IPS-20b (cell line): ENCODE measurements at regions not wholly inside any gene's neighbourhood (a gene's known extent, or its start where the extent isn't known, plus 50 kb on each side); places are given as distances from the start of the nearest gene placed in this dataset.

ENCODE experiments used
- H3K27ac ChIP-seq: one replicate; pipeline ENCODE4 v1.5.1; 2013; ENCODE audit warnings: low read length
- H3K27me3 ChIP-seq: 2 replicates; pipeline ENCODE4 v1.6.1; 2013; ENCODE audit warnings: mild to moderate bottlenecking, low read length, inconsistent platforms; ENCODE audit not compliant: insufficient read depth
- H3K36me3 ChIP-seq: 2 replicates; pipeline ENCODE4 v1.6.1; 2013; ENCODE audit warnings: low read depth, mild to moderate bottlenecking, inconsistent platforms, low read length, moderate library complexity; ENCODE audit not compliant: insufficient read depth
- H3K4me1 ChIP-seq: 2 replicates; pipeline ENCODE4 v1.6.1; 2013; ENCODE audit warnings: mild to moderate bottlenecking, control low read depth, inconsistent platforms, low read length, moderate library complexity; ENCODE audit not compliant: insufficient read depth
- H3K4me3 ChIP-seq: 2 replicates; pipeline ENCODE4 v1.5.1; 2013; ENCODE audit warnings: mild to moderate bottlenecking, low read length, inconsistent platforms
- H3K9ac ChIP-seq: 2 replicates; pipeline ENCODE4 v1.6.1; 2013; ENCODE audit warnings: low read depth, mild to moderate bottlenecking, inconsistent platforms, low read length, moderate library complexity
- H3K9me3 ChIP-seq: 2 replicates; pipeline ENCODE4 v1.6.1; 2013; ENCODE audit warnings: mild to moderate bottlenecking, low read depth, low read length, inconsistent platforms; ENCODE audit not compliant: insufficient read depth

DNA sequence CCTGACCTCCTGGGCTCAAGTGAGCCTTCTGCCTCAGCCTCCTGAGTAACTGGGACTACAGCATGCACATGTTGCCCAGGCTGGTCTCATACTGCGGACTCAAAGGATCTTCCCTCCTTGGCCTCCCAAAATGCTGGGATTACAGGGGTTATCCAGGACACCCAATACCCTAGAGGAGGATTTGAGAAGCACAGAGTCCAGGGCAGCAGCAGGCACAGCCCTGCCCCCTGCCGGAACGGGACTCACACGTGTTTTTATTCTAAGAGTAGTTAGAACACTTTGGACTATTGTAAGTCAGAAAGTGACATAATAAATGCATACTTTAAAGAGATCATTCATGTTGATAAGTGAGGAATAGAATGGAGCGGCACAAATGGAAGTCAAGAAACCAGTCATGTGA lies 80.2 kb downstream of the C6orf118 start:
- H3K4me1 ChIP-seq: no peaks in the 10 kb centered on the region
- no peak overlapping the region for H3K4me3 ChIP-seq
- H3K9me3 ChIP-seq: no peaks in the 10 kb centered on the region
- H3K9ac ChIP-seq: no peak overlapping the region
- no peaks in the 10 kb centered on the region for H3K27me3 ChIP-seq
- no peaks in the 10 kb centered on the region for H3K36me3 ChIP-seq
- H3K27ac ChIP-seq: no peak overlapping the region

DNA sequence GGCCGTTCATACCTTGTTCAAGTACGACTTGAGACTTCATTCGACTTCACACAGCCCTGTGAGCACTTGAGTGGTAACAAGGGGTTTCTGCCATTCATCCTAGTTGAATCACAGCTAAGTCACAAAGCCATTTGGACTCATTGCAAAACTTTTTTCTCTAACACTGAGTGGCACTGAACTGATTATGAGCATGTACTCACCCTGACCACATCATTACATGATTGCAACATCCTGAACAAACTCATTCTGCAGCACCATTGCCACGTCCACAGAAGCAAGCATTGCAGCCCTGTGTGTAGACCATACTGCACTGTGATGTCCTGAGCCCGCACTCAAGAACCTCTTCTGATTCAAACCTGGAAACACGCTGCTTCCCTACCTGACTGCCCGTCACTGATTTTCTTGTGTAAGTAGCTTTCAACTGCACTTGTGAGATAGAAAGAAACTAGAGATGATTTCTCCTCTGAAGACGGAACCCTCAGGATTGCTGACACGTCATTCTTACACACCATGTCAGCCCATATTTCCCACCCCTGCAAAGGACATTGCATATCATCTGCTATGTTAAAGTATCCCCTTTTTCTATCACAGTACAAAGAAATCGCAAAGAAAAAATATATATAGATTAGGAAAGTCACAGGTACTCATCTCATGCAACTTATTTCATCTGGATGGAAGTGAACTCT lies 81.6 kb downstream of the C6orf118 start:
- H3K9me3 ChIP-seq: no peaks in the 10 kb centered on the region
- no peak overlapping the region for H3K27ac ChIP-seq
- H3K4me3 ChIP-seq: no peak overlapping the region
- no peaks in the 10 kb centered on the region for H3K27me3 ChIP-seq
- no peaks in the 10 kb centered on the region for H3K36me3 ChIP-seq
- H3K9ac ChIP-seq: no peak overlapping the region
- H3K4me1 ChIP-seq: no peaks in the 10 kb centered on the region

DNA sequence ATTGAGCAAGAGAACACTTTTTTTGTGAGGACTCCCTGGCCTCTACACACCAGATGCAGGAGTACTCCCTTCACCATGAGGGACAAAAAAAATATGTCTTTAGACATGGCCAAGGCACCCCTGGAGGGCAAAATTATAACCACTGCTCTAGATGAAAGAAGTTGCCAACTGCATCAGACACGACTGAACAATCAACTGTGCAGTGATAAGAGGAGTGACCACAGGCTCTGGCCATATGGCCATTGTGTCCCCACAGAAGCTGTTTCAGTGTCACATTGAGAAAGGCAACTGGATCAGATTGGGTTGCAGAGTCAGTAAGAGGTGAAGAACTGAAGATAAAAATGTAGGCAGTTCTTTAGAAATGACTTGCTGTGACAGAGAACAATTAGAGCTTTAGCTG lies 85.7 kb downstream of the C6orf118 start:
- H3K4me3 ChIP-seq: no peak overlapping the region
- H3K4me1 ChIP-seq: no peaks in the 10 kb centered on the region
- H3K9me3 ChIP-seq: no peaks in the 10 kb centered on the region
- H3K27me3 ChIP-seq: no peaks in the 10 kb centered on the region
- no peaks in the 10 kb centered on the region for H3K36me3 ChIP-seq
- no peak overlapping the region for H3K27ac ChIP-seq
- no peak overlapping the region for H3K9ac ChIP-seq

DNA sequence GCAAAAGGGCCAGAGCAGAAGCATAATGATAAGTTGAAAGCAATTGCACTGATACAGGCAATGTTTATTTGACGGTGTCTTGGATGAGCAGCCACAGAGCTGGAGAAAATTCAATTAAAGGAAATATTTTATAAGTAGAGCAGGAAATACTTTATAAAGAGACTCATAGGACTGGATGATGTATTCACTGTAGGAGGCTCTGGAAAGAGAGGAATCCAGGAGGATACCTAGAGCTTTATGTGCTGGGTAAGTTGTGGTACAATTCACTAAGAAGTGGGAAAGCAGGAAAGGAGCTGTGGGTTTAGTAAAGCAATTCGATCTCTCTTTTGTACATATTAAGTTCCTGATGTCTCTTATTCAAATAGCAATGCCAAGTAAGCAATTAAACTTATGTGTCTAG lies 86.3 kb downstream of the C6orf118 start:
- no peak overlapping the region for H3K9ac ChIP-seq
- H3K27me3 ChIP-seq: no peaks in the 10 kb centered on the region
- no peak overlapping the region for H3K4me3 ChIP-seq
- no peaks in the 10 kb centered on the region for H3K9me3 ChIP-seq
- no peaks in the 10 kb centered on the region for H3K4me1 ChIP-seq
- H3K27ac ChIP-seq: no peak overlapping the region
- no peaks in the 10 kb centered on the region for H3K36me3 ChIP-seq

DNA sequence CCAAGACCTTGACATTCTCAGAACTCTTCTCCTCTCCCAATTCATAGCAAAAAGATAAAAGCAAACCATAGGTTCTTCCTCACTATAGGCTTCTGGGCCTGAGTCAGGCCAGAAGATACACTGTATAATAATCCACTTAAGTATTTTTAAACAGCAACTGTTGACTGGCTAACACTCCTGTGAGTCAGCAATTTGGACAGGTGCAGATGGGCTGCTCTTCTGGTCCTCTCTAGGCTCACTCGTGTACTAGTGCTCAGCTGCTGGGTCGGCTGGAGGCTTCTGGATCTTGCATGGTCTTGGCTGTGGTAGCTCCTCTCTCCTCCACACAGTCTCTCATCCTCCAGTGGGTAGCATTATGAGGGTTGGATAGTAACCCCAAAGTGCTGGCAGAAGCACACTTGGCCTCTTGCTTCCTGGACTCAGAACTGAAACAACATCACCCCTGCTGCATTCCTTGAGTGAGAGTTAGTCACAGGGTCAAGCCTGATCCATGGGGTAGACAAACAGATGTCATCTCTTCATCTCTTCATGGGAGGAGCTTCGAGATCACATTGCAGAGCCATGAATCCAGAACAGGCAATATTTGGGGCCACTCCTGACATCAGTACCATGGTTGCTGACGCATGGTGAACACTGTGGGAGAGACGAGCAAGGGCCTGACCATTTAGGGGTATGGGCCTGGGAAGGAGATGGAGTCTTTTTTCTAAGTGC lies 86.9 kb downstream of the C6orf118 start:
- no peak overlapping the region for H3K27ac ChIP-seq
- no peak overlapping the region for H3K9ac ChIP-seq

DNA sequence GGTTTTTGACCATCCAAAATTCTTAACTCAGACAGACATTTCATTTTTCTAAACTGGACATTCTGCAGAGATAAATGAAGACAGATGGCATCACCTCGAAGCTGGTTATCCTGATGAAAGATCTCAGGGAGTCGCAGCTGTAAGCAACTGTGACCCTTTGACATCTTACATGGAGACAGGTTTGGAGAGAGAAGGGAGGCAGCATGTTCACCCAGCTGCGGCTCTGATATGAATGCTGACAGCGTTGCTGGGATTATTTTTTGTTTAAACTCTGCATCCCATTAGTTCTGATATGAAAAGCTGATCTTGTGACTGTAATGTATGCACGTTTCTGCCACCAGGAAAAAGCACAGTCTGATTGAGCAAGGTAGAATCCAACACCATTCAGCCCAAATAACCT lies 89.4 kb downstream of the C6orf118 start:
- Histone ChIP-seq H3K4me1 (no peaks in the 10 kb centered on the region), H3K27ac (no peak overlapping the region), H3K36me3 (no peaks in the 10 kb centered on the region), H3K4me3 (no peak overlapping the region), H3K9ac (no peak overlapping the region), H3K9me3 (no peaks in the 10 kb centered on the region; the same call in 1 of the 2 replicates), H3K27me3 (no peaks in the 10 kb centered on the region)

More for the DNA sequence above, 86.9 kb downstream of the C6orf118 start:
- Histone ChIP-seq H3K36me3 (no peaks in the 10 kb centered on the region), H3K4me1 (no peaks in the 10 kb centered on the region), H3K4me3 (no peak overlapping the region), H3K27me3 (no peaks in the 10 kb centered on the region), H3K9me3 (no peaks in the 10 kb centered on the region)

DNA sequence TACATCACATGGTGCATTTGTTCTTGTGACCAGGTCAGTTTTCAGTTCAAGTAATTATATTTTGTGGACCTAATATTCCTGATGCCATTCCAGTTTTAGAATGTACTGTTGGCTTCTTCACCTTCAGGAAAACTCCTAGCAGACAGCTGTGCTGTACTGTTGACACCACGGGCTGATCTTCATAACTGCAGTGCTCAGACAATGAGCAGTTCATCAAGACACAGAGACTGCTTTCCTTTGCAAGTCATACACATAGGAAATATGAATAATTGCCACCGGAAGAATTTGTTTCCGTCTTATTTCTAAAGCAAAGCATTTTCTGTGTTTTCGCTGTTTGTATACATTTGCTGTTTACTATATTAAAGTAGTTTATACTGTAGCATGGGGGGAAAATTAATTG lies 89.8 kb downstream of the C6orf118 start:
- no peak overlapping the region for H3K27ac ChIP-seq

DNA sequence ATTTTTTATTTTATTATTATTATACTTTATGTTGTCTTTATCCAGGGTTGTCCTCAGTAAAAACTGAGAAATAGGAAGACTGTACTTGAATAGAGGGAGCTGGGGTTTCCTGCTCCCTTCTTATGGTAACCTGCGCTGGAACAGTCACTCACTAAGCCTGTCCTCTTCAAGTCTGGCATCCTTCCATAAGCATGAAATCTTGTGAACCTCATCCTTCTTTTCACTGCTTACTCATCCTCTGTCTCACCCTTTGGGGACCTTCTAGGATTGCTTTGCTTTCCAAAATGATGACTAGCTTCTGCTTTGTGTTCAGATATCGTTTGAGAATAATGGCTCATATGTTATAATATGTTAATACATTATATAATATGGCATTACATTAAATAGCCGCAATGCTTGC lies 90.6 kb downstream of the C6orf118 start:
- H3K4me3 ChIP-seq: no peak overlapping the region
- H3K4me1 ChIP-seq: no peaks in the 10 kb centered on the region
- H3K9ac ChIP-seq: no peak overlapping the region
- H3K36me3 ChIP-seq: no peaks in the 10 kb centered on the region
- H3K27ac ChIP-seq: no peak overlapping the region
- H3K27me3 ChIP-seq: no peaks in the 10 kb centered on the region
- no peaks in the 10 kb centered on the region; the same call in 1 of the 2 replicates for H3K9me3 ChIP-seq

More for the DNA sequence above, 89.8 kb downstream of the C6orf118 start:
- H3K27me3 ChIP-seq: no peaks in the 10 kb centered on the region
- no peak overlapping the region for H3K4me3 ChIP-seq
- no peaks in the 10 kb centered on the region; the same call in 1 of the 2 replicates for H3K9me3 ChIP-seq
- H3K4me1 ChIP-seq: no peaks in the 10 kb centered on the region
- no peak overlapping the region for H3K9ac ChIP-seq
- H3K36me3 ChIP-seq: no peaks in the 10 kb centered on the region

DNA sequence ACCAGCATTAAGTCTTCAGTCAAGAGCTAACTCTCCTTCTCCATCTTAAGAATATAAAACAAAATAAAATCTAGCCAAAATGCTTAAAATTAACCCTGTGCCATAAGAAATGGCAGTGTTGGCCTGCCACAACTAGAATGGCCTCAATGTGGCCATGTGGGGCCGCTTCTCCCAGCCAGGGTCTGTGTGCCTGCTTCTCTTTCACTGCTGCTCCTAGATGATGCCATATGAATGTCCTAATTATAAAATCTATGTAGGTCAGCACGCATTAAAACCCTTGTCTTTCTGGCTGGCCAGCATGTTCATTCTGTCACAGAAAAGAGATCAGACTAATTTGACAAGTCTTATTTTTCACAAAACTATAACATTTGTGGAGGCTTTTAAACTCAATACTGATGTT lies 102.6 kb downstream of the C6orf118 start:
- no peaks in the 10 kb centered on the region for H3K36me3 ChIP-seq
- H3K9ac ChIP-seq: no peak overlapping the region
- H3K4me3 ChIP-seq: no peak overlapping the region
- no peaks in the 10 kb centered on the region for H3K4me1 ChIP-seq
- no peak overlapping the region for H3K27ac ChIP-seq
- no peaks in the 10 kb centered on the region for H3K27me3 ChIP-seq
- H3K9me3 ChIP-seq: no peaks in the 10 kb centered on the region

DNA sequence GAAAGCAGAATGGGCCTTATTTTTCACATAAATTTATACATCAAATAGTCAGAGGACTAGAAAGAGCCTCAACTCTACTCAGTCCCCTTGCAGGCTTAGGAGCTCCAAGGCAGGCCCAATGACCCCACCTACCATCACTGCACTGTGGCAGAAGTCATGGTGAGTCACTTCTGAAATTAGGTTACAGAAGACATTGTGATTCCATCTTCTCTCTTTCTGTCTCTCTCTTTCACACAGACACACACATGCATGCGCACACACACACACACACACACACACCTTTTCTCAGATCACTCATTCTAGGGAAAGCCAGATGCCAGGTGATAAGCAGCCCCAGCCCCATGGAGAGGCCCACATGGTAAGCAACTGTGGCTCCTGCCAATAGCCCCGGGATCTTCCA lies 103.8 kb downstream of the C6orf118 start:
- H3K4me1 ChIP-seq: no peaks in the 10 kb centered on the region
- no peaks in the 10 kb centered on the region for H3K27me3 ChIP-seq
- no peaks in the 10 kb centered on the region for H3K9me3 ChIP-seq
- no peak overlapping the region for H3K4me3 ChIP-seq
- no peaks in the 10 kb centered on the region for H3K36me3 ChIP-seq
- no peak overlapping the region for H3K9ac ChIP-seq
- H3K27ac ChIP-seq: no peak overlapping the region

DNA sequence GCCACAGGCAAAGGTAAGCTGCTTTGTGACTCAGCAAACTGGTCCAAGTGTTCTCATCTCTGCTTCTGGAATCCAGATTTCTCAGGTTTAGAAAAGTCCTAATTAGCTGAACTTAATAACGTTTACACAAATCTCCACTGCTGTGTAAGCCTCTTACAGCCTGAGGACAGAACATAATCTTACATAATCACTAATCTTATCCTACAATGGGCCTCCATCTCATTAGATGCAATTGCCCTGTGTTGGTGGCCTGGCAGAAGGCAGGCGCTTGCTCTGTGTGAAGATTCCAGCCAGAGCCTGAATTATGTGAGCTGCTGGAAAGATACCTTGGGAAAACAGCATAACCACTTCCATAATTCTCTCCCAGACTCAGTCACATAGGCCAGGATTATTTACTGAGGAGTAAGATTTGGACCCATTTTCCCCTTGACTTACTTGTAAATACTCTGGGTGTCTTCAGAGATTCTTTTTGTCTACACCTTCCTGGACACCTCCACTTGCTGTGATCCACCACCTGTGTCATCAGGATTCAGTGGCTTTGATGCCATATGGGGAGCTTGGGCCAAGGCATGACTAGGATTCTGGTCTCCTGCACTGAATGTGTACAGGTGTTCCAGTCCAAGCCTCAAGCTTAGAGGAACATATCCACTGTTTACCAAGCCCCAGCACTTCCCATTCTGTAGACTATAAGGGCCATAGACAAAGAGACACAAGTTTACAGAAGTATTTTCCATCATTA lies 104.4 kb downstream of the C6orf118 start:
- Histone ChIP-seq H3K36me3 (no peaks in the 10 kb centered on the region), H3K27me3 (no peaks in the 10 kb centered on the region), H3K9ac (no peak overlapping the region), H3K4me3 (no peak overlapping the region), H3K9me3 (no peaks in the 10 kb centered on the region), H3K27ac (no peak overlapping the region), H3K4me1 (no peaks in the 10 kb centered on the region)

DNA sequence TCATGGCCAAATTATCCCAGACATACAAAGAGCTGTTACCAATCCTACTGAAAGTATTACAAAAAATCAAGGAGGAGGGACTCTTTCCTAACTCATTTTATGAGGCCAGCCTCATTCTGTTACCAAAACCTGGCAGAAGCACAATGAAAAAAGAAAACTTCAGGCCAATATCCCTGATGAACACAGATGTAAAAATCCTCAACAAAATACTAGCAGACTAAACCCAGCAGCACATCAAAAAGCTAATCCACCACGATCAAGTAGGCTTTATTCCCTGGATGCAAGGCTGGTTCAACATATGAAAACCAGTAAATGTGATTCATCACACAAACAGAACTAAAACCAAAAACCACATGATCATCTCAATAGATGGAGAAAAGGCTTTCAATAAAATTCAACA lies 109.2 kb downstream of the C6orf118 start:
- no peaks in the 10 kb centered on the region for H3K4me1 ChIP-seq
- H3K9ac ChIP-seq: no peak overlapping the region
- no peaks in the 10 kb centered on the region for H3K27me3 ChIP-seq
- peaks cover 16% of the 10 kb centered on the region for H3K9me3 ChIP-seq
- H3K4me3 ChIP-seq: no peak overlapping the region
- no peaks in the 10 kb centered on the region for H3K36me3 ChIP-seq
- no peak overlapping the region for H3K27ac ChIP-seq
